Activated B cell treated with CpG ODN at 0.5 μM for 24 hours (primary cell): ENCODE measurements at regions not wholly inside any gene's neighbourhood (a gene's known extent, or its start where the extent isn't known, plus 50 kb on each side); places are given as distances from the start of the nearest gene placed in this dataset.

Experiments
- ATAC-seq: fragments of 200-7000 bp; cut with Tn5 transposase; one replicate; pipeline ENCODE4 v1.10.0; 2021; ENCODE audit warnings: low read depth, mild to moderate bottlenecking, moderate library complexity
- CTCF ChIA-PET: fragments of 350-600 bp; sonication (Branson Sonifier 250); formaldehyde crosslinking; loops from one replicate; lab custom pipeline; 2021; ENCODE audit warnings: antibody characterized with exemption; lab: Charles Lee
- POLR2A ChIA-PET: fragments of 350-600 bp; sonication (Branson Sonifier 250); formaldehyde crosslinking; loops from one replicate; lab custom pipeline; 2021; ENCODE audit warnings: antibody characterized with exemption; lab: Charles Lee
- DNase-seq: peaks from one replicate; pipeline ENCODE4 v3.0.0; 2022
- H3K27ac Mint-ChIP-seq: one replicate; pipeline ENCODE4 v1.8.0; 2020; ENCODE audit warnings: mixed read lengths
- H3K27me3 Mint-ChIP-seq: one replicate; pipeline ENCODE4 v1.8.0; 2021; ENCODE audit warnings: mixed read lengths
- H3K36me3 Mint-ChIP-seq: one replicate; pipeline ENCODE4 v1.8.0; 2021; ENCODE audit warnings: low read depth, mixed read lengths
- H3K4me1 Mint-ChIP-seq: one replicate; pipeline ENCODE4 v1.8.0; 2021; ENCODE audit warnings: mixed read lengths
- H3K4me3 Mint-ChIP-seq: one replicate; pipeline ENCODE4 v1.8.0; 2020; ENCODE audit warnings: mild to moderate bottlenecking, mixed read lengths
- H3K9me3 Mint-ChIP-seq: one replicate; pipeline ENCODE4 v1.8.0; 2020; ENCODE audit warnings: mixed read lengths
- CTCF ChIP-seq: fragments of 200-600 bp; IDR thresholded peaks from one replicate; pipeline ENCODE4 v1.8.0; 2022; ENCODE audit warnings: antibody characterized with exemption, mild to moderate bottlenecking
- intact Hi-C: fragments of 100-400 bp; cut with micrococcal nuclease; formaldehyde crosslinking; loops from one replicate; pipeline ENCODE4 v1.15.1; 2024

- H3K9me3 Mint-ChIP-seq: peaks cover 4% of the 10 kb centered on the region
- TF ChIP-seq CTCF: no peak
- no peaks in the 10 kb centered on the region for H3K4me1 Mint-ChIP-seq
- no peak for ATAC-seq
- H3K36me3 Mint-ChIP-seq: no peaks in the 10 kb centered on the region
- H3K4me3 Mint-ChIP-seq: no peak overlapping the region
- intact Hi-C loops: no loop called here
- ChIA-PET CTCF (no interaction called here), POLR2A (no interaction called here)
- peaks cover 10% of the 10 kb centered on the region for H3K27me3 Mint-ChIP-seq
- no peak overlapping the region for H3K27ac Mint-ChIP-seq
- no peak for DNase-seq
These were observed 167.3 kb downstream of the MYLK4 start for GRCh38 chr6:2583459-2583858.

DNA sequence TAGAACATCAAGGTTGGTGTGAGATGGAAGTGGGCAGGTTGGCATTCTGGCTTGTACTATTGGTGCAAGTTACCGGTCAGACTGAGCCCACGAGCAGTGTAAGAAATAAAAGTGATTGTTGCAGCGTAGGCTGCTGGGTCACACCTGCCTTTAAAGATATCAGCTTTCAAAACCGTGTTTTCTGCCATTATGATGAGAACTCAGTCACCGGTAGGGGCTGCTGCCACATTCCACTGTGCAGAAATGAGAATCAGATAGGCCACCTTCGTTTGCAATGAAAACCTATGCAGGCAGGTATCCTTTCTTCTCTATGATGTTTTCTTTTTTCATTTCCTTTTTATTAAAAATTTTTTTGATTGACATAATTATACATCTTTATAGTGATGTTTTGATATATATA, 168.5 kb downstream of the MYLK4 start:
- Mint-ChIP-seq H3K27me3 (peaks cover 10% of the 10 kb centered on the region), H3K4me1 (no peaks in the 10 kb centered on the region), H3K36me3 (no peaks in the 10 kb centered on the region), H3K4me3 (no peak overlapping the region), H3K9me3 (peaks cover 4% of the 10 kb centered on the region), H3K27ac (no peak overlapping the region)
- ChIA-PET POLR2A (no interaction called here), CTCF (no interaction called here)
- ATAC-seq (no peak), DNase-seq (no peak)
- intact Hi-C loops: no loop called here
- no peak for TF ChIP-seq CTCF

- Mint-ChIP-seq H3K27ac (no peak overlapping the region), H3K36me3 (no peaks in the 10 kb centered on the region), H3K27me3 (peaks cover 10% of the 10 kb centered on the region), H3K4me1 (no peaks in the 10 kb centered on the region), H3K9me3 (peaks cover 4% of the 10 kb centered on the region), H3K4me3 (no peak overlapping the region)
- ChIA-PET POLR2A (no interaction called here), CTCF (no interaction called here)
- intact Hi-C loops: no loop called here
- DNase-seq (no peak), ATAC-seq (no peak)
- no peak for TF ChIP-seq CTCF
These were observed 169.1 kb downstream of the MYLK4 start for GRCh38 chr6:2581611-2582010.

- no peak for TF ChIP-seq CTCF
- DNase-seq: no peak
- ChIA-PET CTCF (no interaction called here), POLR2A (no interaction called here)
- Mint-ChIP-seq H3K4me1 (no peaks in the 10 kb centered on the region), H3K27me3 (peaks cover 13% of the 10 kb centered on the region), H3K9me3 (peaks cover 2% of the 10 kb centered on the region), H3K4me3 (no peak overlapping the region), H3K27ac (no peak overlapping the region), H3K36me3 (no peaks in the 10 kb centered on the region)
- no peak for ATAC-seq
- intact Hi-C loops: no loop called here
These were observed 169.7 kb downstream of the MYLK4 start for GRCh38 chr6:2581011-2581410.

- POLR2A ChIA-PET: no interaction called here
- intact Hi-C loops: no loop called here
- Mint-ChIP-seq H3K27ac (no peak overlapping the region), H3K4me1 (no peaks in the 10 kb centered on the region), H3K9me3 (peaks cover 8% of the 10 kb centered on the region), H3K27me3 (peaks cover 14% of the 10 kb centered on the region), H3K4me3 (no peak overlapping the region), H3K36me3 (no peaks in the 10 kb centered on the region)
- CTCF ChIA-PET: no interaction called here
- ATAC-seq (no peak), DNase-seq (no peak)
- TF ChIP-seq CTCF: no peak
These were observed 170.7 kb downstream of the MYLK4 start for GRCh38 chr6:2579804-2580570.
